Inferior parietal cortex (tissue), 1 donor: ENCODE measurements at regions not wholly inside any gene's neighbourhood (a gene's known extent, or its start where the extent isn't known, plus 50 kb on each side); places are given as distances from the start of the nearest gene placed in this dataset.
A peak's percentile ranks its signal among the peaks of the same experiment; 100 is the strongest.

Experiments
- DNase-seq: peaks from one replicate; pipeline ENCODE4 v3.0.0-alpha.2; 2016; ENCODE audit errors: extremely low spot score

GRCh38 chr10:57874810-57875209 lies 392.9 kb downstream of the IPMK start:
- no peak for DNase-seq

- no peak for DNase-seq
These were observed 400.5 kb downstream of the IPMK start for GRCh38 chr10:57867241-57867640.

GRCh38 chr10:57864765-57865680 lies 402.7 kb downstream of the IPMK start:
- DNase-seq: no peak

GRCh38 chr10:57849691-57850357 lies 417.9 kb downstream of the IPMK start:
- peak; percentile 15 for DNase-seq

GRCh38 chr10:57846307-57847065 lies 421.2 kb downstream of the IPMK start:
- no peak for DNase-seq

- no peak for DNase-seq
These were observed 423.2 kb downstream of the IPMK start for GRCh38 chr10:57844387-57844998.

GRCh38 chr10:57830877-57831560 lies 436.7 kb downstream of the IPMK start:
- DNase-seq: no peak

- no peak for DNase-seq
These were observed 442.7 kb downstream of the IPMK start for GRCh38 chr10:57825015-57825414.

- no peak for DNase-seq
These were observed 444.3 kb downstream of the IPMK start for GRCh38 chr10:57823398-57823797.

GRCh38 chr10:57822965-57823364 lies 444.7 kb downstream of the IPMK start:
- no peak for DNase-seq

- DNase-seq: no peak
These were observed 449.2 kb downstream of the IPMK start for GRCh38 chr10:57818522-57818921.

GRCh38 chr10:57817741-57818140 lies 450.0 kb downstream of the IPMK start:
- DNase-seq: no peak

- no peak for DNase-seq
These were observed 451.7 kb downstream of the IPMK start for GRCh38 chr10:57815949-57816348.

- no peak for DNase-seq
These were observed 457.7 kb downstream of the IPMK start for GRCh38 chr10:57809961-57810360.

GRCh38 chr10:57807906-57808305 lies 459.8 kb downstream of the IPMK start:
- DNase-seq: no peak

GRCh38 chr10:57806675-57807074 lies 461.0 kb downstream of the IPMK start:
- no peak for DNase-seq

GRCh38 chr10:57799625-57800024 lies 468.1 kb downstream of the IPMK start:
- DNase-seq: no peak

GRCh38 chr10:57798830-57799229 lies 468.9 kb downstream of the IPMK start:
- no peak for DNase-seq

- no peak for DNase-seq
These were observed 476.1 kb downstream of the IPMK start for GRCh38 chr10:57791546-57791945.

- DNase-seq: no peak
These were observed 477.0 kb downstream of the IPMK start for GRCh38 chr10:57790703-57791102.

GRCh38 chr10:57788117-57788516 lies 479.6 kb downstream of the IPMK start:
- DNase-seq: no peak
